ENCODE measurements at regions not wholly inside any gene's neighbourhood (a gene's known extent, or its start where the extent isn't known, plus 50 kb on each side); places are given as distances from the start of the nearest gene placed in this dataset.

DNA sequence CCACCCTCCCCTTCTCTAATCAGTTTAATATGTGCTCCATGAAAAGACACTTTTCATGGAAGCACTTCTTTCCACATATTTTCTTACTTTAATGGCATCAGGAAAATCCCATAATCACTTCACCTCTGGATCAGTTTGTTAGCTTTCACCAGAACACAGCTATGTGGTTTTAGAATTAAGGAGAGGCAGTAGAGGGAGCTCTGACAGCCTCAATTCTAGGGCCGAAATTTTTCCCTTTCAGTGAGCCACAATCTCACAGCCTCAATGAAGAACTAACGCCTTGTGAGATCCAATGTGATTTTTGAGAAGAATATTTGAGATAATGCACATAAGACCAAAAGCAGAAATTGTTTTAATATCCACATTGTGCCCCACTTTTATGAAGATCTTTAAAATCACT lies 1494.0 kb upstream of the CDH8 start:
- TF ChIP-seq, protein P1, sequence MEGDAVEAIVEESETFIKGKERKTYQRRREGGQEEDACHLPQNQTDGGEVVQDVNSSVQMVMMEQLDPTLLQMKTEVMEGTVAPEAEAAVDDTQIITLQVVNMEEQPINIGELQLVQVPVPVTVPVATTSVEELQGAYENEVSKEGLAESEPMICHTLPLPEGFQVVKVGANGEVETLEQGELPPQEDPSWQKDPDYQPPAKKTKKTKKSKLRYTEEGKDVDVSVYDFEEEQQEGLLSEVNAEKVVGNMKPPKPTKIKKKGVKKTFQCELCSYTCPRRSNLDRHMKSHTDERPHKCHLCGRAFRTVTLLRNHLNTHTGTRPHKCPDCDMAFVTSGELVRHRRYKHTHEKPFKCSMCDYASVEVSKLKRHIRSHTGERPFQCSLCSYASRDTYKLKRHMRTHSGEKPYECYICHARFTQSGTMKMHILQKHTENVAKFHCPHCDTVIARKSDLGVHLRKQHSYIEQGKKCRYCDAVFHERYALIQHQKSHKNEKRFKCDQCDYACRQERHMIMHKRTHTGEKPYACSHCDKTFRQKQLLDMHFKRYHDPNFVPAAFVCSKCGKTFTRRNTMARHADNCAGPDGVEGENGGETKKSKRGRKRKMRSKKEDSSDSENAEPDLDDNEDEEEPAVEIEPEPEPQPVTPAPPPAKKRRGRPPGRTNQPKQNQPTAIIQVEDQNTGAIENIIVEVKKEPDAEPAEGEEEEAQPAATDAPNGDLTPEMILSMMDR (IDR thresholded peaks at IDR 0.05; ENCODE audit: borderline replicate concordance, insufficient read depth, low read depth, low read length): no peak
- no peak overlapping the region for H3K4me3 ChIP-seq (ENCODE audit: low read depth, low read length)

GRCh38 chr16:63527404-63527803 lies 1491.2 kb upstream of the CDH8 start:
- H3K4me3 ChIP-seq (ENCODE audit: low read depth, low read length): no peak overlapping the region
- TF ChIP-seq, protein P1 (IDR thresholded peaks at IDR 0.05; ENCODE audit: borderline replicate concordance, insufficient read depth, low read depth, low read length): no peak

DNA sequence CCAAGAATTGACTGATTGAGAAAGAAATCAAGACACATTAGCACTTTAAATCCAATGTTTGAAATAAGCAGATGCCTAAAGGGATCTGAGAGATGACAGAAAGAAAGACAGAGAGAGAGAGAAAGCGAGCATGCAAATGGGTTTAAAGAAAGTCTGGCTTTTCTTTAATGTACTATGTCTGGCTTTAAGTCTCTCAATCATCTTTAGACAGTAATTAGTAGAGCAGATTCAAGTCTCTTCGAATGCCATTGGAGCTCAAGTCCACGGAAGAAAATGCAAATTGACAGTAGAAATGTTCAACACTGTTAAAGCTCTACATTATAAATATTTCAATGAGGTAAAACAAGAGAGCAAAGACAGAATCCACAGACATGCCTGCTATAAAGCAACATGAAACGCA lies 1480.2 kb upstream of the CDH8 start:
- TF ChIP-seq, protein P1 (IDR thresholded peaks at IDR 0.05; ENCODE audit: borderline replicate concordance, insufficient read depth, low read depth, low read length): no peak
- no peak overlapping the region for H3K4me3 ChIP-seq (ENCODE audit: low read depth, low read length)

- TF ChIP-seq, protein P1 (IDR thresholded peaks at IDR 0.05; ENCODE audit: borderline replicate concordance, insufficient read depth, low read depth, low read length): no peak
These were observed 1476.7 kb upstream of the CDH8 start for GRCh38 chr16:63512910-63513309.

GRCh38 chr16:63497408-63497807 lies 1461.2 kb upstream of the CDH8 start:
- TF ChIP-seq, protein P1 (IDR thresholded peaks at IDR 0.05; ENCODE audit: borderline replicate concordance, insufficient read depth, low read depth, low read length): no peak
- H3K4me3 ChIP-seq (ENCODE audit: low read depth, low read length): no peak overlapping the region

More at GRCh38 chr16:63512910-63513309, 1476.7 kb upstream of the CDH8 start:
- H3K4me3 ChIP-seq (ENCODE audit: low read depth, low read length): no peak overlapping the region

DNA sequence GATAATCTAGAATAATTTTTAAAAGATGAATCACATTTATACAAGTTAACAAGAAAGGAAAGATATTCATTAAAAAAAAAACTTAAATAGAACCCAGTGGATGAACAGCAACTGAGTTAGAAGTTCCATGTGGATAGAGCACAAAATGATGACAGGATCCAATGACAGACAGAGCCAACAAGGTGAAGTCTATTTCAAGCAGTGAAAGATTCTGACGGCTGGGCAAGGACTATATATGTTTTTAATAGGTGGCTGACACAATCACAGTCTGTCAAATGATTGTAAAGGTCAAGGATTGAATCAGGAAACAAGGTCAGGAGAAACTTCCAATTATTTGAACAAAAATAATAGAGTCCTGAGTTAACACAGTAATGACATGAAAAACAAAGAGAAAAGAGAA lies 1460.0 kb upstream of the CDH8 start:
- TF ChIP-seq, protein P1 (IDR thresholded peaks at IDR 0.05; ENCODE audit: borderline replicate concordance, insufficient read depth, low read depth, low read length): no peak
- no peak overlapping the region for H3K4me3 ChIP-seq (ENCODE audit: low read depth, low read length)

DNA sequence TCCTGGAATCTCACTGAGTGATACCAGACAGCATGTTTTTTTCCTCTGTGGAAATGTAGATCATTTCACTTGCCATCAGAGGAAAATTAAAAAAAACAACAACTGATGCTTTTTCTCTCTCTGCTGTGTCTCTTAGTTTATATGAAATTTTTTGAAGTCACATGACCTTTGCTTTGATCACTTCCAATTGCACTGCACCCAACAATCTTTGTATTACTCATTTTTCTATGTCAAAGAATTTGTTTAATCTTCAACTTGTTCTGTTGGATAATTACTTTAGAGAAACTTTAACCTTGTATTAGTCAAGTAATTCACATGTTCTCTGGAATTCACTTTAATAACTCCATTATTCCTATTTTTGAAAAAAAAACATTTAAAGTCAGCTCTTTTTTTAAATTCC lies 1452.7 kb upstream of the CDH8 start:
- TF ChIP-seq, protein P1 (IDR thresholded peaks at IDR 0.05; ENCODE audit: borderline replicate concordance, insufficient read depth, low read depth, low read length): no peak
- H3K4me3 ChIP-seq (ENCODE audit: low read depth, low read length): no peak overlapping the region

Measured in GM12875 (cell line).